Uterus (tissue), 3 donors: ENCODE measurements at regions not wholly inside any gene's neighbourhood (a gene's known extent, or its start where the extent isn't known, plus 50 kb on each side); places are given as distances from the start of the nearest gene placed in this dataset.

Experiments
- DNase-seq, 2 donors: peaks; one replicate each; pipeline ENCODE4 v3.0.0-alpha.2; 2019 to 2020
- H3K27ac ChIP-seq, 2 donors: fragments of 200-600 bp; sonication (generic); 1 replicate in 1 of 2; 2 replicates in 1 of 2; pipeline ENCODE4 v1.5.1; 2016 to 2018
- H3K27me3 ChIP-seq, 2 donors: fragments of 200-600 bp; sonication (generic); one replicate each; pipeline ENCODE4 v1.5.1; 2018 to 2019; ENCODE audit warnings: control low read depth in 1 of 2
- H3K36me3 ChIP-seq, 2 donors: fragments of 200-600 bp; sonication (generic); one replicate each; pipeline ENCODE4 v1.5.1; 2019; ENCODE audit warnings: control low read depth in 1 of 2
- H3K4me1 ChIP-seq, 2 donors: fragments of 200-600 bp; sonication (generic); one replicate each; pipeline ENCODE4 v1.5.1; 2018 to 2019; ENCODE audit warnings: control low read depth in 1 of 2
- H3K4me3 ChIP-seq, 2 donors: fragments of 200-600 bp; sonication (generic); 1 replicate in 1 of 2; 2 replicates in 1 of 2; pipeline ENCODE4 v1.5.1; 2018 to 2019; ENCODE audit warnings: mild to moderate bottlenecking in 1 of 2
- H3K9me3 ChIP-seq, 2 donors: fragments of 200-600 bp; sonication (generic); one replicate each; pipeline ENCODE4 v1.5.1; 2019; ENCODE audit warnings: control low read depth in 1 of 2
- POLR2A ChIP-seq, 2 donors: fragments of 450-650 bp; IDR thresholded peaks; one replicate each; pipeline ENCODE4 v1.6.1; 2016; ENCODE audit warnings: antibody characterized with exemption in 2 of 2, mild to moderate bottlenecking in 1 of 2, moderate library complexity in 1 of 2
- intact Hi-C: fragments of 100-400 bp; cut with DNase I; formaldehyde crosslinking; loops from one replicate; pipeline ENCODE4 v1.15.1; 2023; ENCODE audit warnings: low total_unique reads
- TF ChIP-seq, protein P1 (sequence below), 4 experiments: fragments of 200-600 bp in 2 of 4; fragments of 450-650 bp in 2 of 4; sonication (generic) in 2 of 4; IDR thresholded peaks; one replicate each; pipeline ENCODE4 v1.5.1; 2016 to 2019; ENCODE audit warnings: antibody characterized with exemption in 4 of 4, mild to moderate bottlenecking in 2 of 4, moderate library complexity in 1 of 4
- donor health status: DM: yes; HTN: yes; CAD: no.

GRCh38 chr10:36476399-36476798 lies 649.0 kb upstream of the ANKRD30A start:
- TF ChIP-seq, protein P1, sequence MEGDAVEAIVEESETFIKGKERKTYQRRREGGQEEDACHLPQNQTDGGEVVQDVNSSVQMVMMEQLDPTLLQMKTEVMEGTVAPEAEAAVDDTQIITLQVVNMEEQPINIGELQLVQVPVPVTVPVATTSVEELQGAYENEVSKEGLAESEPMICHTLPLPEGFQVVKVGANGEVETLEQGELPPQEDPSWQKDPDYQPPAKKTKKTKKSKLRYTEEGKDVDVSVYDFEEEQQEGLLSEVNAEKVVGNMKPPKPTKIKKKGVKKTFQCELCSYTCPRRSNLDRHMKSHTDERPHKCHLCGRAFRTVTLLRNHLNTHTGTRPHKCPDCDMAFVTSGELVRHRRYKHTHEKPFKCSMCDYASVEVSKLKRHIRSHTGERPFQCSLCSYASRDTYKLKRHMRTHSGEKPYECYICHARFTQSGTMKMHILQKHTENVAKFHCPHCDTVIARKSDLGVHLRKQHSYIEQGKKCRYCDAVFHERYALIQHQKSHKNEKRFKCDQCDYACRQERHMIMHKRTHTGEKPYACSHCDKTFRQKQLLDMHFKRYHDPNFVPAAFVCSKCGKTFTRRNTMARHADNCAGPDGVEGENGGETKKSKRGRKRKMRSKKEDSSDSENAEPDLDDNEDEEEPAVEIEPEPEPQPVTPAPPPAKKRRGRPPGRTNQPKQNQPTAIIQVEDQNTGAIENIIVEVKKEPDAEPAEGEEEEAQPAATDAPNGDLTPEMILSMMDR (IDR thresholded peaks at IDR 0.05), result no peak
- no peak for TF ChIP-seq POLR2A (IDR thresholded peaks at IDR 0.05)
- DNase-seq, result no peak
- intact Hi-C loops, result no loop called here
- H3K27me3 ChIP-seq, result no peaks in the 10 kb centered on the region
- no peak overlapping the region for H3K27ac ChIP-seq
- H3K4me3 ChIP-seq, result no peak overlapping the region
- H3K36me3 ChIP-seq, result no peaks in the 10 kb centered on the region
- no peaks in the 10 kb centered on the region for H3K9me3 ChIP-seq
- no peaks in the 10 kb centered on the region for H3K4me1 ChIP-seq

DNA sequence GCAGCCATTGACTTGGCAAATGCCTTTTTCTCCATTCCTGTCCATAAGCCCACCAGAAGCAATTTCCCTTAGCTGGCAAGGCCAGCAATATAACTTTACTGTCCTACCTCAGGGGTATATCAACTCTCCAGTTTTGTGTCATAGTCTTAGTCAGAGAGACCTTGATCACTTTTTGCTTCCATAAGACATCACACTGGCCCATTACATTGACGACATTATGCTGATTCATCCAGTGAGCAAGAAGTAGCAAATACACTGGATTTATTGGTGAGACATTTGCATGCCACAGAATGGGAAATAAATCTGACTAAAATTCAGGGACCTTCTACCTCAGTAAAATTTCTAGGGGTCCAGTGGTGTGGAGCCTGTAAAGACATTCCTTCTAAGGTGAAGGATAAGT lies 649.7 kb upstream of the ANKRD30A start:
- Histone ChIP-seq H3K4me3 (no peak overlapping the region), H3K9me3 (no peaks in the 10 kb centered on the region), H3K4me1 (no peaks in the 10 kb centered on the region), H3K27me3 (no peaks in the 10 kb centered on the region), H3K27ac (no peak overlapping the region), H3K36me3 (no peaks in the 10 kb centered on the region)
- no peak for TF ChIP-seq POLR2A (IDR thresholded peaks at IDR 0.05)
- TF ChIP-seq, protein P1 (IDR thresholded peaks at IDR 0.05), result no peak
- DNase-seq, result no peak
- intact Hi-C loops, result no loop called here

- no peaks in the 10 kb centered on the region for H3K27me3 ChIP-seq
- no peak for TF ChIP-seq POLR2A (IDR thresholded peaks at IDR 0.05)
- TF ChIP-seq, protein P1 (IDR thresholded peaks at IDR 0.05), result no peak
- intact Hi-C loops, result no loop called here
- no peak for DNase-seq
- H3K4me3 ChIP-seq, result no peak overlapping the region
- no peaks in the 10 kb centered on the region for H3K4me1 ChIP-seq
- H3K27ac ChIP-seq, result no peak overlapping the region
- no peaks in the 10 kb centered on the region for H3K9me3 ChIP-seq
- H3K36me3 ChIP-seq, result no peaks in the 10 kb centered on the region
These were observed 650.9 kb upstream of the ANKRD30A start for GRCh38 chr10:36474456-36474855.

GRCh38 chr10:36473122-36473521 lies 652.3 kb upstream of the ANKRD30A start:
- Histone ChIP-seq H3K27ac (no peak overlapping the region), H3K9me3 (no peaks in the 10 kb centered on the region), H3K4me1 (no peaks in the 10 kb centered on the region), H3K36me3 (no peaks in the 10 kb centered on the region), H3K4me3 (no peak overlapping the region), H3K27me3 (no peaks in the 10 kb centered on the region)
- TF ChIP-seq, protein P1 (IDR thresholded peaks at IDR 0.05), result no peak
- TF ChIP-seq POLR2A (IDR thresholded peaks at IDR 0.05), result no peak
- intact Hi-C loops, result no loop called here
- DNase-seq, result no peak

- Histone ChIP-seq H3K4me3 (no peak overlapping the region), H3K27me3 (peaks cover 0 to 11% of the 10 kb centered on the region in 2 donors), H3K9me3 (no peaks in the 10 kb centered on the region), H3K4me1 (no peaks in the 10 kb centered on the region), H3K27ac (no peak overlapping the region), H3K36me3 (no peaks in the 10 kb centered on the region)
- intact Hi-C loops, result no loop called here
- TF ChIP-seq POLR2A (IDR thresholded peaks at IDR 0.05), result no peak
- TF ChIP-seq, protein P1 (IDR thresholded peaks at IDR 0.05), result no peak
- no peak for DNase-seq
These were observed 655.8 kb upstream of the ANKRD30A start for GRCh38 chr10:36469585-36469984.
